ENCODE measurements at regions not wholly inside any gene's neighbourhood (a gene's known extent, or its start where the extent isn't known, plus 50 kb on each side); places are given as distances from the start of the nearest gene placed in this dataset.

DNA sequence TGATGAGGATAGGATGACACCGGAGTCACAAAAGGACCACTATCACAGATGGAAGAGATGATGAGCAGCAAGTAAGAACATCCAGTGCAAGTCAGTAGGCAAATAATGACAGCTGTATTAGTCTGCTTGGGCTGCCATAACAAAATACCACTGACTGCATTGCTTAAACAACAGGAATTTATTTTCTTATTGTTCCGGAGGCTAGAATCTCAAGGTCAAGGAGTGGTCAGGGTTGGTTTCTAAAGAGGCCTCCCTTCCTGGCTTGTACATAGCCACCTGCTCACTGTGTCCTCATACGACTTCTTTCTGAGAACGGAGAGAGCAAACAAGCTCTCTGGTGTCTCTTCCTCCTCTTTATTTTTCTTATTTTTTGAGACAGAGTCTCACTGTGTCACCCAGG lies 380.7 kb downstream of the PLOD2 start:
- DNase-seq (ENCODE audit: low spot score in 2 of 2): no peak
- 84 to 93% methylated on average over 4 of the region's 4 CpGs for WGBS, 2 donors
- intact Hi-C loops (cut with DNase I; ENCODE audit: low total_unique reads): no loop called here
- no peak for TF ChIP-seq POLR2A (IDR thresholded peaks at IDR 0.05)
- TF ChIP-seq, protein P1, sequence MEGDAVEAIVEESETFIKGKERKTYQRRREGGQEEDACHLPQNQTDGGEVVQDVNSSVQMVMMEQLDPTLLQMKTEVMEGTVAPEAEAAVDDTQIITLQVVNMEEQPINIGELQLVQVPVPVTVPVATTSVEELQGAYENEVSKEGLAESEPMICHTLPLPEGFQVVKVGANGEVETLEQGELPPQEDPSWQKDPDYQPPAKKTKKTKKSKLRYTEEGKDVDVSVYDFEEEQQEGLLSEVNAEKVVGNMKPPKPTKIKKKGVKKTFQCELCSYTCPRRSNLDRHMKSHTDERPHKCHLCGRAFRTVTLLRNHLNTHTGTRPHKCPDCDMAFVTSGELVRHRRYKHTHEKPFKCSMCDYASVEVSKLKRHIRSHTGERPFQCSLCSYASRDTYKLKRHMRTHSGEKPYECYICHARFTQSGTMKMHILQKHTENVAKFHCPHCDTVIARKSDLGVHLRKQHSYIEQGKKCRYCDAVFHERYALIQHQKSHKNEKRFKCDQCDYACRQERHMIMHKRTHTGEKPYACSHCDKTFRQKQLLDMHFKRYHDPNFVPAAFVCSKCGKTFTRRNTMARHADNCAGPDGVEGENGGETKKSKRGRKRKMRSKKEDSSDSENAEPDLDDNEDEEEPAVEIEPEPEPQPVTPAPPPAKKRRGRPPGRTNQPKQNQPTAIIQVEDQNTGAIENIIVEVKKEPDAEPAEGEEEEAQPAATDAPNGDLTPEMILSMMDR (IDR thresholded peaks at IDR 0.05): no peak
- no peak overlapping the region for H3K4me3 ChIP-seq (ENCODE audit: low read depth, poor library complexity, severe bottlenecking)

DNA sequence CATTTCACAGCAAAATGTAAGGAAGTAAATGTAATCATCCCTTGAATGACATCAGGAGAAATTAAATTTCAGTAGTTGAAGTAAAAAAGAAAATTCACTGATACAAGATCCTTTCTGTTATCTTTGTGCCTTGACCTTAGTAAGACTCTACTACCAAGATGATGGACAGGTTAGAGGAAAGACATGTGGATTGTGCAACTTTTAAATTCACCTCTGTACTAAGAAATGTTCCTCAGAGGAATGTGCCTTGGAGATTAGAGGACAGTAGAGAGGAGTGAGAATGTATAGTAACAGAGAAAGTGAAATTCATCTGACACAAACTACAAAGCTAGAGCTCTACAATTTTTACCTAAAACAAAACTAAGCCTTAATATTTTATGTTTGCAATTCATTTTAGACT lies 375.3 kb downstream of the PLOD2 start:
- intact Hi-C loops (cut with DNase I; ENCODE audit: low total_unique reads): no loop called here
- TF ChIP-seq, protein P1 (IDR thresholded peaks at IDR 0.05): no peak
- no peak for TF ChIP-seq POLR2A (IDR thresholded peaks at IDR 0.05)
- DNase-seq (ENCODE audit: low spot score in 2 of 2): no peak
- no peak overlapping the region for H3K4me3 ChIP-seq (ENCODE audit: low read depth, poor library complexity, severe bottlenecking)

DNA sequence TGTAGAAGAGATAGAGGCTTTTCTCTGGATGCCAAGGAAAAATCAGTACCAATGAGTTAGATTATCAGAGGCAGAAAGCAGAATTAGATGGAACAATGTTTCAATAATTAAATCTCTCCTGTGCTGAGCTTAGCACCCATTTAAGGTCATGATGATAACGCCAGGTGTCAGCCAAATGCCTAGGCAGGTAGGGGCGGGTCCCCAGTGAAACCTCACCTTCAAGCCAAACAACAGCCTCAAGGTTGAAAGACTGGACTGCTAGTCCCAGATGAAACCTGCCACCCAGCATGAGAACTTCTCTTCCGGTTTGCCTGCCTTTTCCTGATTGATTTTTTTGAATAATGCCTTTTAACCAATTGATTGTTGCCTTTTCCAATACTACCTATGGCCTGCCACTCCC lies 363.0 kb downstream of the PLOD2 start:
- TF ChIP-seq POLR2A (IDR thresholded peaks at IDR 0.05): no peak
- TF ChIP-seq, protein P1 (IDR thresholded peaks at IDR 0.05): no peak
- no peak overlapping the region for H3K4me3 ChIP-seq (ENCODE audit: low read depth, poor library complexity, severe bottlenecking)
- intact Hi-C loops (cut with DNase I; ENCODE audit: low total_unique reads): no loop called here
- 49 to 51% methylated on average over 3 of the region's 3 CpGs for WGBS, 2 donors
- no peak for DNase-seq (ENCODE audit: low spot score in 2 of 2)

DNA sequence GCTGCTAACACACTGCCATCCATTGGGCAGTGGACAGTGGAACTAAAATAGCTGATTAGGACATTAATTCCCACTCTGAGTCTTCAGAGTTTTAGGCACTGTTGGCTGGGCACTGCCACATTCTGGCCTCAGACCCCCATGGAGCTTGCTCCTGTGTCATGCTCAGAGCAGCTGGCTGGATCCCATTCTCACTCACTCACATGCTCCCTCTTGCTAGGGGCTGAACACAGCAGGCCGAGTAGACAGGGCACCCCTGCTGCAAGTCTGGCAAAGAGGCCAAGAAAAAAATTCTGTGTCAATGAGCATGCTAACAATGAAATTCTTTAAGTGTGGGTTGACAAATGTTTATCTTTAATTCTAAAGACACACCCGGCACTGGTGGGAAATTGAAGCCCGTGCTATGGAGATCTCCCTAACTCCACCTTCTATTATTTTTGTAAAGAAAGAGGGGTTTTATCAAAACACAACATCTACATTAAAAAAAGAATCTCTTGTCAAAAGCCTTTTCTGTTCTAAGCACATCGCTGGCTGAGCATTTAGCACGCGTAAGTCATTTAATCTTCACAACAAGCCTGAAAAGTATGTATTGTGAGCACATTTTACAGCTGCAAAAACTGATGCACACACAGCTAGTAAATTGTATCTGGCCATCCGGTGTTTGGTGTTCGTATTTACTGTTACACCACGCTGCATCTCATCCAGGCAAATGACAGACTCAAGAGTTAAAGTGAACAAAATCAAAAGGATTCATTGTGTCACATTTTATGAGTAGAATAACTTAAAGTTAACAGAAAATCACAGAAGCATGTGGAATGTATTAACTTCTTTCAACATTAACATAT lies 362.1 kb downstream of the PLOD2 start:
- H3K4me3 ChIP-seq (ENCODE audit: low read depth, poor library complexity, severe bottlenecking): no peak overlapping the region
- no peak for DNase-seq (ENCODE audit: low spot score in 2 of 2)
- 64 to 68% methylated on average over 9 of the region's 9 CpGs for WGBS, 2 donors
- intact Hi-C loops (cut with DNase I; ENCODE audit: low total_unique reads): no loop called here
- no peak for TF ChIP-seq POLR2A (IDR thresholded peaks at IDR 0.05)
- TF ChIP-seq, protein P1 (IDR thresholded peaks at IDR 0.05): no peak

DNA sequence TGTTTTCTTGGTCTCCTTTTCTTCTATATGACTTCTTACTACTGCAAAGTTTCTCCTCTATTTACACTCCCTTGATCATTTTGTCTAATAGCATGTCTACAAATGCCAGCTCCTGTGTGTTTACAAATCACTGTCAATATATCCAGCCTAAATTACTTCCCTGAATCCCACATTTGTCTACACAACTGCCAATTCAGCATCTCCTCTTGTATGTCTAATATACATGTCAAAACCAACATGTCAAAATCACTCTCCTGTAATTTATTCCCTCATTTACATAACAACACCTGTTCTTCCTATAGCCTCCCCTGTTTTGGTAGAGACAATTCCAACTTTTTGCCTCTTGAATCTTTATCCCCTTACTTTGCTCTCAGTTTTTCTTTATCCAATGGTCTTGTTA lies 359.3 kb downstream of the PLOD2 start:
- no peak overlapping the region for H3K4me3 ChIP-seq (ENCODE audit: low read depth, poor library complexity, severe bottlenecking)
- no peak for TF ChIP-seq POLR2A (IDR thresholded peaks at IDR 0.05)
- TF ChIP-seq, protein P1 (IDR thresholded peaks at IDR 0.05): no peak
- intact Hi-C loops (cut with DNase I; ENCODE audit: low total_unique reads): no loop called here
- DNase-seq (ENCODE audit: low spot score in 2 of 2): no peak

DNA sequence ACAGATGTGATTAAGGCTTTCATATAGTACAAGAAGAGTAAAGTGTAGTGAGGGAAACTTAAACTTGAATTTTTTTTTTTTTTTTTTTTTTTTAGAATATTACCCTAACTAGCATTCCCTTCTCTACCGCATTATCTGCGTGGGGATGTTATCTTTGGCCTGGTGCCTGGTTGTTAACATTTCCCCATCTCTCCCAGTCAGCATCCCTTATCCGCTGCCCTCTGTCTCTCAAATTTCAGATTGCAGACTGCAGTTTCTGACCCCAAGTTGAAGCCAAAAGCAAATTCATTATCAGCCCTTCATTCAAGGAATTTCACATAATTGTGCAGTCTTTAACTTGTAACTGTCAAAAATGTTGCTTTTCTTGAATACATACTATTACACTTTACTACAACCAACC lies 353.0 kb downstream of the PLOD2 start:
- intact Hi-C loops (cut with DNase I; ENCODE audit: low total_unique reads): no loop called here
- no peak overlapping the region for H3K4me3 ChIP-seq (ENCODE audit: low read depth, poor library complexity, severe bottlenecking)
- WGBS, 2 donors: 7 to 47% methylated on average over 3 of the region's 3 CpGs
- TF ChIP-seq POLR2A (IDR thresholded peaks at IDR 0.05): no peak
- DNase-seq (ENCODE audit: low spot score in 2 of 2): no peak

Data from lower leg skin (tissue), 4 donors.